IgD-negative memory B cell (primary cell): ENCODE measurements at regions not wholly inside any gene's neighbourhood (a gene's known extent, or its start where the extent isn't known, plus 50 kb on each side); places are given as distances from the start of the nearest gene placed in this dataset.
"Not testable (repeated sequence)": the region's sequence is repeated elsewhere in the genome, so short reads cannot be mapped to it uniquely, and the experiment has no call there.

Experiments used
- H3K27ac Mint-ChIP-seq, 3 donors: one replicate each; pipeline ENCODE4 v1.8.0; 2020 to 2022; ENCODE audit warnings: mild to moderate bottlenecking in 3 of 3, mixed read lengths in 3 of 3, moderate library complexity in 1 of 3
- H3K27me3 Mint-ChIP-seq: one replicate; pipeline ENCODE4 v1.8.0; 2021; ENCODE audit warnings: mixed read lengths
- H3K36me3 Mint-ChIP-seq: one replicate; pipeline ENCODE4 v1.8.0; 2020; ENCODE audit warnings: mild to moderate bottlenecking, mixed read lengths
- H3K4me1 Mint-ChIP-seq, 3 donors: one replicate each; pipeline ENCODE4 v1.8.0; 2020 to 2022; ENCODE audit warnings: mixed read lengths in 3 of 3, mild to moderate bottlenecking in 1 of 3
- H3K4me3 Mint-ChIP-seq, 4 donors: one replicate each; pipeline ENCODE4 v1.8.0; 2020 to 2022; ENCODE audit warnings: mild to moderate bottlenecking in 4 of 4, mixed read lengths in 4 of 4, moderate library complexity in 3 of 4
- H3K9me3 Mint-ChIP-seq, 3 donors: one replicate each; pipeline ENCODE4 v1.8.0; 2020 to 2021; ENCODE audit warnings: mixed read lengths in 3 of 3, mild to moderate bottlenecking in 1 of 3

GRCh38 chr6:88520017-88520338 is 353.8 kb upstream of the CNR1 start:
- Mint-ChIP-seq H3K27me3 (no peaks in the 10 kb centered on the region), H3K27ac (no peak overlapping the region), H3K36me3 (peaks cover 2% of the 10 kb centered on the region), H3K4me1 (peaks cover 0 to 2% (median 2%) of the 10 kb centered on the region in 3 donors), H3K4me3 (no peak overlapping the region), H3K9me3 (peaks cover 0 to 5% (median 0%) of the 10 kb centered on the region in 3 donors)

GRCh38 chr6:88519301-88520016 is 353.3 kb upstream of the CNR1 start:
- Mint-ChIP-seq H3K9me3 (peaks cover 0 to 5% (median 0%) of the 10 kb centered on the region in 3 donors), H3K4me3 (no peak overlapping the region), H3K27ac (no peak overlapping the region), H3K36me3 (peaks cover 2% of the 10 kb centered on the region), H3K27me3 (no peaks in the 10 kb centered on the region), H3K4me1 (peaks cover 0 to 2% (median 2%) of the 10 kb centered on the region in 3 donors)

- Mint-ChIP-seq H3K36me3 (peaks cover 2% of the 10 kb centered on the region), H3K27me3 (no peaks in the 10 kb centered on the region), H3K4me3 (no peak overlapping the region), H3K9me3 (peaks cover 0 to 5% (median 0%) of the 10 kb centered on the region in 3 donors), H3K27ac (no peak overlapping the region), H3K4me1 (peaks cover 0 to 7% (median 2%) of the 10 kb centered on the region in 3 donors)
Observed at GRCh38 chr6:88517737-88518136, 351.6 kb upstream of the CNR1 start.

- H3K36me3 Mint-ChIP-seq = no peaks in the 10 kb centered on the region
Observed at GRCh38 chr6:88513920-88514319, 347.8 kb upstream of the CNR1 start.

GRCh38 chr6:88513471-88513870 is 347.3 kb upstream of the CNR1 start:
- H3K36me3 Mint-ChIP-seq = no peaks in the 10 kb centered on the region
- H3K4me3 Mint-ChIP-seq = no peak overlapping the region
- no peaks in the 10 kb centered on the region for H3K9me3 Mint-ChIP-seq
- no peak overlapping the region for H3K27ac Mint-ChIP-seq
- no peaks in the 10 kb centered on the region for H3K27me3 Mint-ChIP-seq
- H3K4me1 Mint-ChIP-seq = peaks cover 0 to 5% (median 0%) of the 10 kb centered on the region in 3 donors

More at GRCh38 chr6:88513920-88514319, 347.8 kb upstream of the CNR1 start:
- H3K4me1 Mint-ChIP-seq = peaks cover 0 to 5% (median 0%) of the 10 kb centered on the region in 3 donors
- H3K27ac Mint-ChIP-seq = no peak overlapping the region
- H3K9me3 Mint-ChIP-seq = no peaks in the 10 kb centered on the region
- no peak overlapping the region for H3K4me3 Mint-ChIP-seq
- no peaks in the 10 kb centered on the region for H3K27me3 Mint-ChIP-seq

- Mint-ChIP-seq H3K4me1 (peaks cover 0 to 5% (median 0%) of the 10 kb centered on the region in 3 donors), H3K9me3 (no peaks in the 10 kb centered on the region), H3K36me3 (no peaks in the 10 kb centered on the region), H3K4me3 (no peak overlapping the region), H3K27ac (no peak overlapping the region), H3K27me3 (no peaks in the 10 kb centered on the region)
Observed at GRCh38 chr6:88512951-88513350, 346.8 kb upstream of the CNR1 start.

- Mint-ChIP-seq H3K4me3 (no peak overlapping the region), H3K36me3 (peaks cover 2% of the 10 kb centered on the region), H3K27ac (no peak overlapping the region), H3K9me3 (peaks cover 5 to 26% (median 7%) of the 10 kb centered on the region in 3 donors), H3K27me3 (no peaks in the 10 kb centered on the region), H3K4me1 (peaks cover 10 to 17% (median 11%) of the 10 kb centered on the region in 3 donors)
Observed at GRCh38 chr6:88502391-88502790, 336.2 kb upstream of the CNR1 start.

GRCh38 chr6:88499845-88500699 is 333.9 kb upstream of the CNR1 start:
- H3K27me3 Mint-ChIP-seq = no peaks in the 10 kb centered on the region
- H3K27ac Mint-ChIP-seq = peak overlapping the region in 1 of 3 donors; percentile 88
- peak overlapping the region in 3 of 4 donors; percentile 48 to 85 (median 81) for H3K4me3 Mint-ChIP-seq
- peaks cover 4 to 21% (median 4%) of the 10 kb centered on the region in 3 donors for H3K9me3 Mint-ChIP-seq
- H3K4me1 Mint-ChIP-seq = peaks cover 13 to 21% (median 13%) of the 10 kb centered on the region in 3 donors
- H3K36me3 Mint-ChIP-seq = peaks cover 2% of the 10 kb centered on the region

GRCh38 chr6:88499436-88499835 is 333.3 kb upstream of the CNR1 start:
- H3K27me3 Mint-ChIP-seq = no peaks in the 10 kb centered on the region
- H3K27ac Mint-ChIP-seq = peak overlapping the region in 1 of 3 donors; percentile 4
- H3K9me3 Mint-ChIP-seq = peaks cover 4 to 18% (median 4%) of the 10 kb centered on the region in 3 donors
- H3K4me3 Mint-ChIP-seq = no peak overlapping the region
- H3K4me1 Mint-ChIP-seq = peaks cover 17 to 26% (median 18%) of the 10 kb centered on the region in 3 donors
- peaks cover 2% of the 10 kb centered on the region for H3K36me3 Mint-ChIP-seq

- H3K9me3 Mint-ChIP-seq = peaks cover 4 to 18% (median 4%) of the 10 kb centered on the region in 3 donors
- H3K27ac Mint-ChIP-seq = peak overlapping the region in 1 of 3 donors; percentile 90
Observed at GRCh38 chr6:88497403-88497802, 331.3 kb upstream of the CNR1 start.

GRCh38 chr6:88494401-88495140 is 328.4 kb upstream of the CNR1 start:
- Mint-ChIP-seq H3K27me3 (no peaks in the 10 kb centered on the region), H3K9me3 (peaks cover 4 to 18% (median 4%) of the 10 kb centered on the region in 3 donors), H3K27ac (no peak overlapping the region), H3K4me3 (peak overlapping the region in 2 of 4 donors; percentile 34 to 88), H3K36me3 (peaks cover 2% of the 10 kb centered on the region), H3K4me1 (peaks cover 21 to 27% (median 22%) of the 10 kb centered on the region in 3 donors)

More at GRCh38 chr6:88497403-88497802, 331.3 kb upstream of the CNR1 start:
- peaks cover 28 to 38% (median 30%) of the 10 kb centered on the region in 3 donors for H3K4me1 Mint-ChIP-seq
- not testable (repeated sequence) for H3K27me3 Mint-ChIP-seq, H3K36me3 Mint-ChIP-seq
- peak overlapping the region in 1 of 4 donors; percentile 29 for H3K4me3 Mint-ChIP-seq

- H3K36me3 Mint-ChIP-seq = peaks cover 2% of the 10 kb centered on the region
- H3K27me3 Mint-ChIP-seq = no peaks in the 10 kb centered on the region
- H3K4me1 Mint-ChIP-seq = peaks cover 21 to 26% (median 22%) of the 10 kb centered on the region in 3 donors
- H3K9me3 Mint-ChIP-seq = peaks cover 4 to 18% (median 4%) of the 10 kb centered on the region in 3 donors
- H3K27ac Mint-ChIP-seq = no peak overlapping the region
- peak overlapping the region in 1 of 4 donors; percentile 88 for H3K4me3 Mint-ChIP-seq
Observed at GRCh38 chr6:88493717-88494116, 327.6 kb upstream of the CNR1 start.

- Mint-ChIP-seq H3K27ac (no peak overlapping the region), H3K27me3 (no peaks in the 10 kb centered on the region), H3K4me1 (peaks cover 19 to 24% (median 22%) of the 10 kb centered on the region in 3 donors), H3K9me3 (peaks cover 2 to 19% (median 4%) of the 10 kb centered on the region in 3 donors), H3K4me3 (no peak overlapping the region), H3K36me3 (peaks cover 2% of the 10 kb centered on the region)
Observed at GRCh38 chr6:88492824-88493223, 326.7 kb upstream of the CNR1 start.

GRCh38 chr6:88492241-88492640 is 326.1 kb upstream of the CNR1 start:
- Mint-ChIP-seq H3K27me3 (no peaks in the 10 kb centered on the region), H3K4me1 (peaks cover 17 to 19% (median 19%) of the 10 kb centered on the region in 3 donors), H3K27ac (no peak overlapping the region), H3K9me3 (peaks cover under 1 to 14% (median 2%) of the 10 kb centered on the region in 3 donors), H3K36me3 (no peaks in the 10 kb centered on the region), H3K4me3 (no peak overlapping the region)
